K562 (cell line): ENCODE measurements at regions not wholly inside any gene's neighbourhood (a gene's known extent, or its start where the extent isn't known, plus 50 kb on each side); places are given as distances from the start of the nearest gene placed in this dataset.

ENCODE experiments used
- ATAC-seq: fragments of 200-7000 bp; cut with Tn5 transposase; 3 replicates; pipeline ENCODE4 v1.9.1; 2020; ENCODE audit warnings: moderate library complexity
- BruUV-seq: library from RNA; stranded (reverse); fragments of 400-500 nt; replicated peaks from 2 replicates; lab custom pipeline; 2021; lab: Mats Ljungman, UMichigan
- CTCF ChIA-PET: fragments of 300-600 bp; formaldehyde crosslinking; extraction: SDS; loops from one replicate; lab custom pipeline; 2021; ENCODE audit warnings: low intra/inter-chr PET ratio; lab: Yijun Ruan, JAX
- POLR2A ChIA-PET: fragments of 300-600, 350-650 bp; sonication (Branson Sonifier 250); formaldehyde crosslinking; extraction: SDS; loops from one replicate; lab custom pipeline; 2021; ENCODE audit warnings: antibody characterized with exemption, inconsistent platforms; lab: Yijun Ruan, JAX
- DNase-seq, 4 experiments: peaks; one replicate each; pipeline versions ENCODE4 v3.0.0 to v3.0.0-alpha.2; 2011 to 2018; ENCODE audit warnings: low spot score in 3 of 4, mixed read lengths in 3 of 4; ENCODE audit errors: extremely low read depth in 1 of 4
- FAIRE-seq: peaks from 2 replicates; lab custom pipeline; 2011; peaks lifted over from hg19 to GRCh38; lab: Jason Lieb, UNC
- H2AFZ ChIP-seq: 2 replicates; pipeline ENCODE4 v1.6.0; 2011; ENCODE audit warnings: low read depth, low read length, control low read depth, inconsistent platforms
- H3K27ac ChIP-seq: fragments of 200-600 bp; 3 replicates; pipeline ENCODE4 v1.8.0; 2011; ENCODE audit warnings: low read depth, mild to moderate bottlenecking, control low read depth, inconsistent platforms, low read length, moderate library complexity, mixed read lengths; ENCODE audit errors: extremely low read depth
- H3K27me3 ChIP-seq, 2 experiments: fragments of 300-600 bp in 1 of 2; 2 replicates in 1 of 2; 3 replicates in 1 of 2; pipeline versions ENCODE4 v1.6.0 to v1.8.0; 2011; ENCODE audit warnings: inconsistent platforms in 2 of 2, low read length in 2 of 2, mild to moderate bottlenecking in 1 of 2, mixed read lengths in 1 of 2, moderate library complexity in 1 of 2; ENCODE audit not compliant: control insufficient read depth in 2 of 2, insufficient read depth in 2 of 2
- H3K36me3 ChIP-seq: fragments of 300-600 bp; 3 replicates; pipeline ENCODE4 v1.8.0; 2011; ENCODE audit warnings: mild to moderate bottlenecking, low read length, inconsistent platforms; ENCODE audit not compliant: control insufficient read depth, insufficient read depth
- H3K4me1 ChIP-seq, 2 experiments: fragments of 200-600 bp in 1 of 2; replicated peaks in 1 of 2; 2 replicates in 1 of 2; 3 replicates in 1 of 2; pipeline versions ENCODE4 v1.5.1 to v1.8.0; 2011; ENCODE audit warnings: inconsistent platforms in 2 of 2, low read length in 2 of 2, mild to moderate bottlenecking in 1 of 2, mixed read lengths in 1 of 2, moderate library complexity in 1 of 2; ENCODE audit not compliant: control insufficient read depth in 2 of 2, insufficient read depth in 2 of 2
- H3K4me2 ChIP-seq: 2 replicates; pipeline ENCODE4 v1.6.1; 2011; ENCODE audit warnings: low read length, control low read depth, inconsistent platforms, mixed read lengths; ENCODE audit not compliant: insufficient read depth
- H3K4me3 ChIP-seq: fragments of 200-600 bp; sonication (generic), shearing (Covaris generic); 2 replicates; pipeline ENCODE4 v1.5.1; 2016; ENCODE audit warnings: control low read depth, inconsistent platforms
- H3K79me2 ChIP-seq: fragments of 200-600 bp; 3 replicates; pipeline ENCODE4 v1.8.0; 2011; ENCODE audit warnings: low read length, inconsistent platforms; ENCODE audit not compliant: control insufficient read depth, insufficient read depth
- H3K9ac ChIP-seq, 2 experiments: 2 replicates each; pipeline versions ENCODE4 v1.6.0 to v1.6.1; 2011; ENCODE audit warnings: low read depth in 2 of 2, low read length in 2 of 2, control low read depth in 1 of 2, inconsistent platforms in 1 of 2, mild to moderate bottlenecking in 1 of 2, mixed read lengths in 1 of 2; ENCODE audit not compliant: insufficient read depth in 1 of 2
- H3K9me1 ChIP-seq: one replicate; pipeline ENCODE4 v1.6.0; 2011; ENCODE audit warnings: inconsistent platforms, mild to moderate bottlenecking, low read length, moderate library complexity; ENCODE audit not compliant: control insufficient read depth, insufficient read depth
- H3K9me3 ChIP-seq: replicated peaks from 2 replicates; pipeline ENCODE4 v1.5.1; 2011; ENCODE audit warnings: low read depth, low read length, inconsistent platforms; ENCODE audit not compliant: control insufficient read depth, insufficient read depth
- H4K20me1 ChIP-seq: replicated peaks from 2 replicates; pipeline ENCODE4 v1.6.1; 2011; ENCODE audit warnings: low read length, inconsistent platforms, mixed read lengths; ENCODE audit not compliant: control insufficient read depth, insufficient read depth
- ARHGAP35 ChIP-seq: fragments of 450-650 bp; IDR thresholded peaks from 2 replicates; pipeline ENCODE4 v1.6.1; 2018; ENCODE audit not compliant: partially characterized antibody
- CREB5 ChIP-seq: fragments of 250-450 bp; sonication (Bioruptor Pico); IDR thresholded peaks from 2 replicates; pipeline ENCODE4 v1.5.0; 2020; ENCODE audit warnings: mild to moderate bottlenecking
- FOXJ3 ChIP-seq: sonication (generic); formaldehyde crosslinking; IDR thresholded peaks from 2 replicates; pipeline ENCODE4 v1.4.0; 2020; ENCODE audit warnings: mild to moderate bottlenecking, missing genetic modification reagents
- KDM1A ChIP-seq, 2 experiments: fragments of 450-650 bp; IDR thresholded peaks; 2 replicates each; pipeline ENCODE4 v1.6.1; 2016; ENCODE audit warnings: mild to moderate bottlenecking in 2 of 2
- KHSRP ChIP-seq: fragments of 450-650 bp; IDR thresholded peaks from 2 replicates; pipeline ENCODE4 v1.6.1; 2017
- MIER1 ChIP-seq: fragments of 450-650 bp; IDR thresholded peaks from 2 replicates; pipeline ENCODE4 v1.6.1; 2016; ENCODE audit warnings: antibody characterized with exemption, mild to moderate bottlenecking, low read depth
- SETDB1 ChIP-seq: IDR thresholded peaks from one replicate; pipeline ENCODE4 v1.6.1; 2012; ENCODE audit warnings: low read length, control low read depth, inconsistent platforms
- TAF9B ChIP-seq: fragments of 450-650 bp; IDR thresholded peaks from 2 replicates; pipeline ENCODE4 v1.6.1; 2018; ENCODE audit warnings: mild to moderate bottlenecking; ENCODE audit not compliant: partially characterized antibody
- TEAD1 ChIP-seq, 2 experiments: fragments of 450-650 bp in 1 of 2; sonication (generic) in 1 of 2; formaldehyde crosslinking; IDR thresholded peaks; 2 replicates each; pipeline versions ENCODE4 v1.4.0 to v1.8.0; 2020 to 2022; ENCODE audit warnings: mild to moderate bottlenecking in 2 of 2, missing genetic modification reagents in 1 of 2
- YBX1 ChIP-seq: fragments of 450-650 bp; IDR thresholded peaks from 2 replicates; pipeline ENCODE4 v1.7.1; 2016; ENCODE audit warnings: mild to moderate bottlenecking
- ZC3H11A ChIP-seq: IDR thresholded peaks from 2 replicates; pipeline ENCODE4 v1.6.1; 2012; ENCODE audit warnings: low read depth, low read length, improper control_type of control experiment
- ZNF23 ChIP-seq: fragments of 250-450 bp; sonication (Bioruptor Pico); IDR thresholded peaks from 2 replicates; pipeline ENCODE4 v1.4.0; 2020; ENCODE audit warnings: mild to moderate bottlenecking
- ZNF253 ChIP-seq: fragments of 250-450 bp; sonication (Bioruptor Pico); conservative IDR thresholded peaks from 2 replicates; pipeline ENCODE4 v1.6.1; 2021; ENCODE audit warnings: mild to moderate bottlenecking
- WGBS: fragments of 100-300 bp; shearing (Covaris generic); methylation state at CpG from one replicate; pipeline ENCODE4 v1.1.6; 2016; ENCODE audit warnings: low coverage, mixed read lengths; ENCODE audit not compliant: insufficient coverage; ENCODE audit errors: missing lambda C conversion rate; 5-methylcytosine and 5-hydroxymethylcytosine counted together
- in situ Hi-C: fragments of 300-500 bp; cut with MboI; formaldehyde crosslinking; loops from 4 replicates; pipeline ENCODE4 v1.15.0; 2018; ENCODE audit warnings: inconsistent platforms, mixed read lengths
- intact Hi-C: fragments of 100-400 bp; cut with micrococcal nuclease; formaldehyde crosslinking; loops from 2 replicates; pipeline ENCODE4 v1.14.2; 2022

GRCh38 chr11:45741582-45741981 is 63.4 kb upstream of the SLC35C1 start:
- ATAC-seq, result no peak
- no peaks in the 10 kb centered on the region for H3K36me3 ChIP-seq
- no peak overlapping the region for H3K4me3 ChIP-seq
- no peaks in the 10 kb centered on the region for H3K79me2 ChIP-seq
- no peaks in the 10 kb centered on the region for H4K20me1 ChIP-seq
- H2AFZ ChIP-seq, result no peak overlapping the region
- no peaks in the 10 kb centered on the region for H3K9me1 ChIP-seq
- H3K27me3 ChIP-seq, result peaks cover 13 to 25% of the 10 kb centered on the region in 2 experiments; a peak in 4 of 5 replicates
- WGBS, result 0% methylated on average over 2 of the region's 2 CpGs
- POLR2A ChIA-PET, result interaction anchor here (0.6 kb wide), 1 partner anchor 213 kb away, joined by 3 read pairs; no protein-coding TSS in a partner anchor
- intact Hi-C loops, result loop anchor here (10.0 kb wide), 1 partner anchor 63 kb away; the partner anchor contains the start of gene SLC35C1
- TF ChIP-seq ARHGAP35 (no peak), TEAD1 (CRISPR knock-in tag; IDR thresholded peaks at IDR 0.05) (no peak), SETDB1 (no peak)
- TF ChIP-seq, all 486 proteins: peak for 0
- DNase-seq (no peak), FAIRE-seq (no peak)
- Histone ChIP-seq H3K9ac (no peak overlapping the region), H3K4me2 (no peak overlapping the region), H3K27ac (no peak overlapping the region), H3K9me3 (no peaks in the 10 kb centered on the region), H3K4me1 (no peaks in the 10 kb centered on the region)
- BruUV-seq, result no TSS peak
- CTCF ChIA-PET, result no interaction called here
- in situ Hi-C loops, result no loop called here

DNA sequence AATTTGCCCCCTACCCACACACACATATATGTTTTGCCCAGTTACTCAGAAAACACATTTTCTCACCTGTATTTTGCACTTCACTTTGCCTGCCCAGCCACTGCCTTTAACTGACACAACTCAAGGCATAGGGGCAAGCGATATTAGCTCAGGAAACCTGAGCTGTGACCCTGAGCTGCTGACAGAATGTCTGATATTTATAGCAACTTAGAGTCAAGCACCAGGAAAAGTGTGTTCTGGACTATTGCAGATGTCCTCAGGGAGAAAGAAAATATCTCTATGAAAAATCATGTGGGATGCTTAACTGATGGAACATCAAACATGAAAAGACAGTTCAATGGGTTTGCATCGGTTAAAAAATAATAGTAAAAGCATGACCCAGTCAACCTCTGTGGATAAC is 63.9 kb upstream of the SLC35C1 start:
- H3K27ac ChIP-seq, result no peak overlapping the region
- H3K36me3 ChIP-seq, result no peaks in the 10 kb centered on the region
- FAIRE-seq (no peak), ATAC-seq (no peak), DNase-seq (no peak)
- H3K9me1 ChIP-seq, result no peaks in the 10 kb centered on the region
- in situ Hi-C loops (no loop called here), intact Hi-C loops (loop anchor here (10.0 kb wide), 1 partner anchor 64 kb away; the partner anchor contains the start of gene SLC35C1)
- H3K27me3 ChIP-seq, result peaks cover 13 to 30% of the 10 kb centered on the region in 2 experiments; a peak in 4 of 5 replicates
- H3K9me3 ChIP-seq, result no peaks in the 10 kb centered on the region
- ChIA-PET POLR2A (interaction anchor here (0.7 kb wide), 1 partner anchor 133 kb away, joined by 4 read pairs; no protein-coding TSS in a partner anchor), CTCF (no interaction called here)
- H3K9ac ChIP-seq, result no peak overlapping the region
- no peaks in the 10 kb centered on the region for H4K20me1 ChIP-seq
- BruUV-seq, result no TSS peak
- H3K4me2 ChIP-seq, result no peak overlapping the region
- TF ChIP-seq TAF9B (no peak), ZC3H11A (no peak), KDM1A (IDR thresholded peaks at IDR 0.05) (no peak), MIER1 (no peak), ZNF23 (CRISPR knock-in tag) (no peak), ZNF253 (no peak), YBX1 (no peak), KHSRP (no peak), FOXJ3 (CRISPR knock-in tag) (no peak), CREB5 (no peak)
- H3K4me3 ChIP-seq, result no peak overlapping the region
- WGBS, result 0% methylated on average over 2 of the region's 2 CpGs
- H2AFZ ChIP-seq, result no peak overlapping the region
- no peaks in the 10 kb centered on the region for H3K79me2 ChIP-seq
- no peaks in the 10 kb centered on the region; a peak in 1 of 5 replicates for H3K4me1 ChIP-seq
